ENCODE measurements at regions not wholly inside any gene's neighbourhood (a gene's known extent, or its start where the extent isn't known, plus 50 kb on each side); places are given as distances from the start of the nearest gene placed in this dataset.

DNA sequence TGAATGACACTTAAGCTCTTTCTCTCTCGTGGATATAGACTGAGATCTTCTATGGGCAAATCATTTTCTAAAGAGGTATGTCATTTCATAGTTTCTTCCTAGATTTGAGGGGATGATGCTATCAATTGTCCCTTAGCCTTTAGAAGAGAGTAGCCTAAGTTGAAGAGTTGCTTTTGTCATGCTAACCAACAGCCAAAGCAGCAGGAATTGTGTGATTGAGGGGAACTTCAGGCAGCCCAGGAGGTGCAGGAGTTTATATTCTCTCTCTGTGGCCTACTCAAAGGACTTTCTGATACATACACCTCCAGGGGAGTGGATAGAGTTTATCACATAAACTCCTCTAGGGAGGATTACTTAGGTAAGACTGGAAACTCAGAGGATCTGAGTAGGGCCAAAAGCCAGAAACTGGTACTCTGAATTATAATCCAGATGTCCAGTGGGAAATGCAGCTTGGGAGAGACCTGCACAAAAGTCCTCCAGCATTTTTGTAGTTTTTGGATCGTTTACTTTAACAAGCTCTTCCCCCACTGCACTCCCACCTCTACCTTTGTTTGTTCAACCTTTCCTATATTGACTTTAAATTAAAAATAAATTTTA is 150.7 kb upstream of the CCDC68 start:
- 58 to 66% methylated on average over 2 of the region's 2 CpGs for WGBS, 2 donors
- Histone ChIP-seq H3K9me3 (no peaks in the 10 kb centered on the region), H3K27ac (no peak overlapping the region), H3K27me3 (no peaks in the 10 kb centered on the region), H3K36me3 (no peaks in the 10 kb centered on the region), H3K4me1 (no peaks in the 10 kb centered on the region), H3K4me3 (no peak overlapping the region)
- no peak for DNase-seq (ENCODE audit: low spot score in 2 of 2)
- TF ChIP-seq EP300 (IDR thresholded peaks at IDR 0.05) (no peak), CTCF (IDR thresholded peaks at IDR 0.05) (no peak), POLR2A (IDR thresholded peaks at IDR 0.05) (no peak)

DNA sequence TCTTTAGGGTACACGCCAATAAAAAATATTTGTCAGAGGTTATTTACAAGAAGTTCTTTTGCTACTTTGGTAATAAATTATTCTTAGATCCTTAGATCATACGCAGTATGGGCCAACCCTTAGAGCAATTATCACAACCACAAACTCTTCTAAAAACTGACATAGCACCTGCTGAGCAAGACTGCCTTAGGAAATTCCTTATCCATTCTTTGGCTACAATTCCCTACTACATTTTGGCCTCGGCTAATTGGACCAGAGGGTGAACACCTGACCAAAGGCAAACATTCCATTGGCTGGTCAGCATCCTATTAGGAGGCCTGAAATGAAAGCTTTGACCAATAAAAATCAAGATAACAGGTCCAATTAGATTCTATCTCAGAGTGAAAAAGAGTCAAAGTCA is 147.6 kb upstream of the CCDC68 start:
- Histone ChIP-seq H3K27me3 (no peaks in the 10 kb centered on the region), H3K9me3 (no peaks in the 10 kb centered on the region), H3K4me3 (no peak overlapping the region), H3K4me1 (no peaks in the 10 kb centered on the region), H3K36me3 (no peaks in the 10 kb centered on the region), H3K27ac (no peak overlapping the region)
- DNase-seq (ENCODE audit: low spot score in 2 of 2), result no peak
- TF ChIP-seq EP300 (IDR thresholded peaks at IDR 0.05) (no peak), POLR2A (IDR thresholded peaks at IDR 0.05) (no peak), CTCF (IDR thresholded peaks at IDR 0.05) (no peak)
- WGBS, 2 donors, result 88 to 92% methylated on average over 3 of the region's 3 CpGs

- H3K4me3 ChIP-seq, result no peak overlapping the region
- H3K36me3 ChIP-seq, result no peaks in the 10 kb centered on the region
- no peak for DNase-seq (ENCODE audit: low spot score in 2 of 2)
- H3K27ac ChIP-seq, result no peak overlapping the region
- WGBS, 2 donors, result 91% methylated on average over 2 of the region's 2 CpGs
- no peaks in the 10 kb centered on the region for H3K4me1 ChIP-seq
- TF ChIP-seq EP300 (IDR thresholded peaks at IDR 0.05), result no peak
- no peak for TF ChIP-seq CTCF (IDR thresholded peaks at IDR 0.05)
- no peak for TF ChIP-seq POLR2A (IDR thresholded peaks at IDR 0.05)
- no peaks in the 10 kb centered on the region for H3K27me3 ChIP-seq
- no peaks in the 10 kb centered on the region for H3K9me3 ChIP-seq
These were observed 147.2 kb upstream of the CCDC68 start for GRCh38 chr18:55106466-55106865.

DNA sequence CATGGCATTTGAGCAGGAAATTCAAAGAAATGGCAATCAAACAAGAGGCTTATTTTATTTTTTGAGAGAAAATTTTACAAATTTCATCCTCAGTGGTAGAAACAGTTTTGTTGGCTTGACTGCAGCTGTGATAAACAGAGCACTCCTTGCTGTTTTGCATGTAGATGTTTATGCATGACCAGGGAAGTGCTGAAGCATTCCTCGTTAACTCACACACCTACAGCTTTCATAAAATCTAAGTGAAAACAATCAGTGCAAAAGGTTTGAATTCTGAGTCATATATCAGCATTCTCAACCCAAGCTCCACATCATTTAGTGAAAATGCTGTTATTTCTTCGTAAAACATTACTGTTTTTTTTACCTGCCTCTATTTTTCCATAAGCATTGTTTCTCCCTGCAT is 146.6 kb upstream of the CCDC68 start:
- no peaks in the 10 kb centered on the region for H3K36me3 ChIP-seq
- TF ChIP-seq CTCF (IDR thresholded peaks at IDR 0.05) (no peak), EP300 (IDR thresholded peaks at IDR 0.05) (no peak), POLR2A (IDR thresholded peaks at IDR 0.05) (no peak)
- no peaks in the 10 kb centered on the region for H3K9me3 ChIP-seq
- WGBS, 2 donors, result 76 to 93% methylated on average over 2 of the region's 2 CpGs
- no peak for DNase-seq (ENCODE audit: low spot score in 2 of 2)
- no peaks in the 10 kb centered on the region for H3K27me3 ChIP-seq
- H3K4me3 ChIP-seq, result no peak overlapping the region
- no peaks in the 10 kb centered on the region for H3K4me1 ChIP-seq
- no peak overlapping the region for H3K27ac ChIP-seq

GRCh38 chr18:55102958-55103456 is 143.7 kb upstream of the CCDC68 start:
- no peaks in the 10 kb centered on the region for H3K27me3 ChIP-seq
- no peaks in the 10 kb centered on the region for H3K9me3 ChIP-seq
- H3K36me3 ChIP-seq, result no peaks in the 10 kb centered on the region
- H3K4me3 ChIP-seq, result no peak overlapping the region
- TF ChIP-seq POLR2A (IDR thresholded peaks at IDR 0.05) (no peak), EP300 (IDR thresholded peaks at IDR 0.05) (no peak), CTCF (IDR thresholded peaks at IDR 0.05) (no peak)
- no peaks in the 10 kb centered on the region for H3K4me1 ChIP-seq
- 80 to 82% methylated on average over 3 of the region's 3 CpGs for WGBS, 2 donors
- no peak for DNase-seq (ENCODE audit: low spot score in 2 of 2)
- H3K27ac ChIP-seq, result no peak overlapping the region
